Glutamatergic neuron (in vitro differentiated cells): ENCODE measurements at regions not wholly inside any gene's neighbourhood (a gene's known extent, or its start where the extent isn't known, plus 50 kb on each side); places are given as distances from the start of the nearest gene placed in this dataset.

ENCODE experiments used
- DNase-seq: peaks from one replicate; pipeline ENCODE4 v3.0.0; 2022
- H3K27ac Mint-ChIP-seq: one replicate; pipeline ENCODE4 v1.8.0; 2020; ENCODE audit warnings: mild to moderate bottlenecking, mixed read lengths, inconsistent platforms; ENCODE audit not compliant: unreplicated experiment
- H3K27me3 Mint-ChIP-seq: one replicate; pipeline ENCODE4 v1.8.0; 2020; ENCODE audit warnings: mild to moderate bottlenecking, moderate library complexity, mixed read lengths, inconsistent platforms; ENCODE audit not compliant: unreplicated experiment
- H3K36me3 Mint-ChIP-seq: one replicate; pipeline ENCODE4 v1.8.0; 2020; ENCODE audit warnings: mild to moderate bottlenecking, mixed read lengths, inconsistent platforms; ENCODE audit not compliant: unreplicated experiment
- H3K4me1 Mint-ChIP-seq: one replicate; pipeline ENCODE4 v1.8.0; 2020; ENCODE audit warnings: mild to moderate bottlenecking, low read depth, mixed read lengths, inconsistent platforms; ENCODE audit not compliant: unreplicated experiment
- H3K4me3 Mint-ChIP-seq: one replicate; pipeline ENCODE4 v1.8.0; 2020; ENCODE audit warnings: mild to moderate bottlenecking, mixed read lengths, inconsistent platforms; ENCODE audit not compliant: unreplicated experiment
- H3K9me3 Mint-ChIP-seq: one replicate; pipeline ENCODE4 v1.8.0; 2020; ENCODE audit warnings: mild to moderate bottlenecking, moderate library complexity, mixed read lengths, inconsistent platforms; ENCODE audit not compliant: unreplicated experiment
- TF ChIP-seq, protein P1 (sequence below): fragments of 200-600 bp; sonication (generic); IDR thresholded peaks from one replicate; pipeline ENCODE4 v1.5.0; 2021; ENCODE audit not compliant: partially characterized antibody, unreplicated experiment

DNA sequence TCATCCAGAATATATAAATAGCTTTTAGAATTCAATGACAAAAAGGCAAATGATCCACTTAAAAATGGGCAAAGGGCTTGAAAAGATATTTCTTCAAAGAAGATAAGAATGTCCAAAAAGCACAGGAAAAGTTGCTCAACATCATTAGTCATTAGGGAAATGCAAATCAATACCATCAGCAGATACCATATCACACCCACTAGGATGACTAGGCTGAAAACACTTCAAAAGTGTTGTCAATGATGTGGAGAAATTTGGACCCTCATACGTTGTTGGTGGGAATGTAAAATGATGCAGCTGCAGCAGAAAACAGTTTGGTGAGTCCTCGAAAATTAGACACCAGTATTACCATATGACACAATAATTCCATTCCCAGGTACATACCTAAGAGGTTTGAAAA lies 303.6 kb upstream of the SLC35B3 start:
- Mint-ChIP-seq H3K4me3 (no peak overlapping the region), H3K9me3 (no peaks in the 10 kb centered on the region), H3K4me1 (no peaks in the 10 kb centered on the region), H3K36me3 (no peaks in the 10 kb centered on the region), H3K27ac (no peak overlapping the region), H3K27me3 (no peaks in the 10 kb centered on the region)
- TF ChIP-seq, protein P1, sequence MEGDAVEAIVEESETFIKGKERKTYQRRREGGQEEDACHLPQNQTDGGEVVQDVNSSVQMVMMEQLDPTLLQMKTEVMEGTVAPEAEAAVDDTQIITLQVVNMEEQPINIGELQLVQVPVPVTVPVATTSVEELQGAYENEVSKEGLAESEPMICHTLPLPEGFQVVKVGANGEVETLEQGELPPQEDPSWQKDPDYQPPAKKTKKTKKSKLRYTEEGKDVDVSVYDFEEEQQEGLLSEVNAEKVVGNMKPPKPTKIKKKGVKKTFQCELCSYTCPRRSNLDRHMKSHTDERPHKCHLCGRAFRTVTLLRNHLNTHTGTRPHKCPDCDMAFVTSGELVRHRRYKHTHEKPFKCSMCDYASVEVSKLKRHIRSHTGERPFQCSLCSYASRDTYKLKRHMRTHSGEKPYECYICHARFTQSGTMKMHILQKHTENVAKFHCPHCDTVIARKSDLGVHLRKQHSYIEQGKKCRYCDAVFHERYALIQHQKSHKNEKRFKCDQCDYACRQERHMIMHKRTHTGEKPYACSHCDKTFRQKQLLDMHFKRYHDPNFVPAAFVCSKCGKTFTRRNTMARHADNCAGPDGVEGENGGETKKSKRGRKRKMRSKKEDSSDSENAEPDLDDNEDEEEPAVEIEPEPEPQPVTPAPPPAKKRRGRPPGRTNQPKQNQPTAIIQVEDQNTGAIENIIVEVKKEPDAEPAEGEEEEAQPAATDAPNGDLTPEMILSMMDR, result no peak
- no peak for DNase-seq

DNA sequence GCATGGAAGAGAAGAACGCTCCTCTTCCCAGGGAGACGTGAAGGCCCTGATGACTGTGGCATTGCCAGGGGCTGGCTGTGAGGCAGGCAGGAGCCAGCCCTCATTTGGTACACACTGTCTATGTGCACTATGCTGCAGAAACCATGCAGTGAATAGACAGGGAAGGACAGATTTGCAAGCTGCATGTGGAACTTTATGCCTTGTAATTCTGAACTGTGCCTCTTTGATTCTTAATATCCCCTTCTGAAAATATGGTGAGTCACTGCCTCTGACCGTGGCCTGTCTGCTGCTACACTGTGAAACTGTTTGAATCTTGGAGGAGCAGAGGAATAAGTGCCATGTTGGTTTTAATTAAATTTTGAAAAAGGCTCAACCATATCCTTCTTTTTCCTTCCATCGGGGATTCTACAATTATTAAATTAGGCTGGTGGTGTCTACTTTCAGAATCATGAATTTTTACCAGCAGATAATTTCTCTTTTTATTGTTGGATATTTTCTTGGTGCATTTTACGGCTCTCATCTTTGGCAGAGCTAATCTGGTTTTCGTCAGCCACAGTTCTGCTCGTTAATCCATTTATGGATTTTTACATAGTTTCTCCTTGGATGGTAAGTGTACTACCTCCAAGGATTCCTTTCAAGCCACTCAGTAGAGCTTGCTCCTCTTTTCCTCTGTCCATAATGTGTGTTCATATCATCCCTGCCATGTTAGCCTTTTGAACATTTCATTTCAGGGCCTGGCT lies 301.0 kb upstream of the SLC35B3 start:
- no peak overlapping the region for H3K27ac Mint-ChIP-seq
- no peak overlapping the region for H3K4me3 Mint-ChIP-seq
- TF ChIP-seq, protein P1, result no peak
- H3K27me3 Mint-ChIP-seq, result no peaks in the 10 kb centered on the region
- no peak for DNase-seq
- H3K36me3 Mint-ChIP-seq, result no peaks in the 10 kb centered on the region
- no peaks in the 10 kb centered on the region for H3K9me3 Mint-ChIP-seq
- H3K4me1 Mint-ChIP-seq, result no peaks in the 10 kb centered on the region

DNA sequence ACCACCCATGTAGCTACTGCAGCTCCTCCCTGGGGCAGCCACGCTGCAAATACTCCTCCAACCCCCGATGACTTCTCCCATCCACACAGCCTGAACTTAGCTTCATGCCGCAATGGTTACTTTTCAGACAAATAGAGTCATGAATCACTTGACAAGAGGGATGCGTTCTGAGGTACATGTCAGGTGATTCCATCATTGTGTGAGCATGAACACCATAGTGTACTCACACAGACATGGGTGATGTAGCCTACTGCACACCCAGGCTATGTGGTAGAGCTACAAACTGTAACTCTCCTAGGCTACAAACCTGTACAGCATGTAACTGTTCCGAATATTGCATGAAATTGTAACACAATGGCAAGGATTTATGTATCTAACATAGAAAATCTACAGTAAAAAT lies 298.5 kb upstream of the SLC35B3 start:
- no peaks in the 10 kb centered on the region for H3K27me3 Mint-ChIP-seq
- DNase-seq, result no peak
- H3K4me1 Mint-ChIP-seq, result no peaks in the 10 kb centered on the region
- no peaks in the 10 kb centered on the region for H3K9me3 Mint-ChIP-seq
- TF ChIP-seq, protein P1, result no peak
- H3K36me3 Mint-ChIP-seq, result no peaks in the 10 kb centered on the region
- no peak overlapping the region for H3K4me3 Mint-ChIP-seq
- H3K27ac Mint-ChIP-seq, result no peak overlapping the region

DNA sequence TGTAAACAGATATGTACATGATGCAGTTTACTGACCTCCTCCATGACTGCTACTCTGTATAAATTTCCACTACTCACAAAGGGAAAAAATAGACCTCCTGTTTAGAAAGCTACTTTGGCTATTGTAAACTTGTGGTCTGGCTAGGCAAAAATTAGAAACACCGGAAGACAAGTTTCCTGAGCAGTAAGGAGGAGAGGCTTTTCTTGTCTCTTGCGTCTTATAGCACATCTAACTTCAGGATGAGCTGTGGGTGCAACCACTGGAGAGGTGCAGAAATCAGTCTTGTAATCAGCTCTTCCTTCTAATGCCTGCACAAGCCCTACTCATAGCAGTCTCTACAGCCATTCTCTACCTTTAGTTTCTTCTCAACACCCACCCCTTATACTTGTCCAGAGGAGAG lies 296.5 kb upstream of the SLC35B3 start:
- H3K36me3 Mint-ChIP-seq, result no peaks in the 10 kb centered on the region
- DNase-seq, result no peak
- TF ChIP-seq, protein P1, result no peak
- H3K27me3 Mint-ChIP-seq, result no peaks in the 10 kb centered on the region
- H3K4me1 Mint-ChIP-seq, result no peaks in the 10 kb centered on the region
- no peak overlapping the region for H3K27ac Mint-ChIP-seq
- H3K4me3 Mint-ChIP-seq, result no peak overlapping the region
- no peaks in the 10 kb centered on the region for H3K9me3 Mint-ChIP-seq

DNA sequence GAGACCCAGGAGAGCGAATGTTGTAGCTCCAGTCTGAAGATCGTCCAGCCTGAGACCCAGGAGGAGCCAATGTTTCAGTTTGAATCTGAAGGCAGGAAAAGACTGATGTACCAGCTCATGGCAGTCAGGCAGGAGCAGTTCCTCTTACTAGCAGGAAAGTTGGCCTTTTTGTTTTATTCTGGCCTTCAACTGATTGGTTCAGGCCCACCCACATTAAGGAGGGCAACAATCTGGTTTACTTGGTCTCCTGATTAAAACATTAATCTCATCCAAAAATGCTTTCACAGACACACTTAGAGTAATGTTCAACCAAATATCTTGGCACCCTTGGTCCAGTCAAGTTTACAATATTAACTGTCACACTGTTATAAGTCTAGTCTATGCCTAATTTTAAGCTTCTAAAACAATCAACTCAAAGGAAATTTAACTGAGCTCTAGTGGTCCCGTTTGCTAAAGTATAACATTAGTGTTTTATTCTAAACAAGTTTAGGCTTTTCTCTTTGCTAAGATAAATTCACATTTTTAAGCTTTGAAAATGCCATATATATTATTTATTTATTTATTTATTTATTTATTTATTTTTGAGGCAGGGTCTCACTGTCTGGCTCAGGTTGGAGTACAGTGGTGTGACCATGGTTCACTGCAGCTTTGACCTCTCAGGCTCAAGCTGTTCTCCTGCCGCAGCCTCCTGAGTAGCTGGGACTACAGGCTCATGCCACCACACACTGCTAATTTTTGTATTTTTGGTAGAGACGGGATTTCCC lies 275.5 kb upstream of the SLC35B3 start:
- Mint-ChIP-seq H3K9me3 (no peaks in the 10 kb centered on the region), H3K36me3 (no peaks in the 10 kb centered on the region), H3K4me3 (no peak overlapping the region), H3K4me1 (no peaks in the 10 kb centered on the region), H3K27me3 (no peaks in the 10 kb centered on the region), H3K27ac (no peak overlapping the region)
- TF ChIP-seq, protein P1, result no peak
- DNase-seq, result no peak
